Stimulated activated CD8-positive, alpha-beta memory T cell treated with anti-CD3 and anti-CD28 coated beads, Interleukin-4, amount 100 ng/mL, for 24 hours (primary cell): ENCODE measurements at regions not wholly inside any gene's neighbourhood (a gene's known extent, or its start where the extent isn't known, plus 50 kb on each side); places are given as distances from the start of the nearest gene placed in this dataset.
A peak's percentile ranks its signal among the peaks of the same experiment; 100 is the strongest.

Experiments used
- DNase-seq: peaks from one replicate; pipeline ENCODE4 v3.0.0-alpha.2; 2020; ENCODE audit warnings: low read depth

DNA sequence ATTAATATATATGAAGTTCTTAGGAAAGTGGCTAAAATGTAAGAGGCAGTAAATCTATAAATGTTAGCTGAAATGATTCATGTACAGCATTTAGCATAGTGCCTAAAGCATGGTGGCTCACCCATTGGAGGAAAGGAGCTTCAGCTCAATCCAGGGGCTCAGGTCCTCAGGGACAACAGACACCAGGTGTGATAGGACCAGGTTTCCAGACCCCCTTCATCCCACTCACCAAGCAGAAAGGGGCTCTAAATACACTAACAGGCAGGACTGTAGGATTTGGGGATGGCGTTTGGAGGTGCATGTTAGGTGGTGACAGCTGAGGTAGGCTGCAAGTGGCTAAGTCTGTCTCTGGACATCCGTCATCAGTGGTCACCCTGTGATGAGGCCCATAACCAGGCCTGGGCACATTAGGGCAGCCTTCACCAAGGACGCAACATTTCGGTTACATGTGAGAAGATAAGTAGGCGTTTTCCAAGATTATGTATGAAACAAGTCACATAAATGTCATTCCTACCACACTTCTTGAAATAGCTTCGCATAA, 233.1 kb downstream of the C1orf94 start:
- no peak for DNase-seq

DNA sequence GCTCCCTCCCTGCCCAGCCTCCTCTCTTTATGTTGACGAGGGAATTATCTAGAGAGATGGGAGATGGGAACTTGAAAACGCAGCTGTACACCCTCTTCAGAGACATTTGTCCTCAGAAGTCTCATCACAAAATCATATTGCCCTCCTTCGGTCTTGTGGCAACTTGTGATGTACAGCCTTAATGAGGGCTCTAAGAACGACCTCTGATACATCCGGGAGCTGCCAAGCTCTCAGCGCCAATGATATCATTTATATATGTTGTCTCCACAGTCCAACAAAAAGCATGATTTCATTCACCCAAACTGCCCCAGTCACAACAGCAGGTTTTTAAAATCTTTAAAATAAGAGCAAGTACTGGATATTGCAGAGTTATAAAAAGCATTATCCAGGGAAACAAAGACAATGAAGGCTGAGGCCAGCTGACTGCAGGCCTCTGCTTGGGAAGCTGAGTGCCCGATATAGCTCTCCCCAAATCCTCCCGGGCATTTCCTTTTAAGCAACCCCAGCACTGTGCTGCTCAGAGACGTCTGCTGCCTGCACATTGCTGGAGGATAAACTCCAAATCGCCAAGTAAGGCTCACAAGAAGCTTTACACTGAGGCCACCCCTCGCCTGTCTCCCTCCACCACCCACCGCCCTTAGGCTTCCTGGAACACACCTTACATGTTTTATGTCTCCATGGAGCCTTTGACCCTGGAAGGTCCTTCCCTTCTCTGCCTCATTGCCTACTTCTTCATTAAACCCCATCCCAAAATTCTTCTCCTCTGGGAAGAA, 236.1 kb downstream of the C1orf94 start:
- DNase-seq = no peak

DNA sequence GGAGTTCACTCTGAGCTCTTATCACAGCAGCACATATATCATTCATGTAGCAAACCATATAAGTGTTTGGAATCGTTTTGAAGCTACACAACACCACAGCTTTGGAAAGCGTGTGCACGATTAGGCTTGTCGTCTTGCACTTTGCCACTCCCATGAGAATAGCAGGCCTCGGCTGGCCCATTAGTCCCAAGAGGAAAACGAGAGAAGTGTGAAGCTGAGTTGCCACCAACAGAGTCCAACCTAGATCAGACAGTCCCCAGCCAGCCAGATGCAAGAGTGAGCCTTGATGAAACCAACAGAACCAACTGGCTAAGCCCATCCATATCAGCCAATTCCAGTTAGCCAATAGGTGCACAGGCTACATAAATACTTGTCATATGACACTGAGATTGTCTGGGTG, 238.4 kb downstream of the C1orf94 start:
- no peak for DNase-seq

DNA sequence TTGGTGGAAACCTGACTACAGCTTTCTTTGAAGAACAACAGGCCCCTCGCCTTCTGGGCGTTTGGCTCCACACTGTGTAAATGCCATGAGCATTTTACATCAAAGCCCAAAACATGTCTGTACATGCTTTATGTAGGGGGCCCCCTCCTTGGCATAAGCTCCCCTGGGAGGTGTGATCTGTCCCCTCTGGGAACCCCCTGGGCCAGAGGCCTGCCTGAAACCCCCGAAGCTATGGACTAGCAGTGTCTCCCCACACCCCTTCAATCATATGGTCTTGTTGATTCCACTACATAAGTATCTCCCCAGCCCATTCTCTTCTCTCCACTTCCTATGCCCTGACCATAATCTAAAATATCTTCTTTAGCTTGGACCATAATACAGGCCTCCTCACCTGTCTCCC, 241.5 kb downstream of the C1orf94 start:
- no peak for DNase-seq

DNA sequence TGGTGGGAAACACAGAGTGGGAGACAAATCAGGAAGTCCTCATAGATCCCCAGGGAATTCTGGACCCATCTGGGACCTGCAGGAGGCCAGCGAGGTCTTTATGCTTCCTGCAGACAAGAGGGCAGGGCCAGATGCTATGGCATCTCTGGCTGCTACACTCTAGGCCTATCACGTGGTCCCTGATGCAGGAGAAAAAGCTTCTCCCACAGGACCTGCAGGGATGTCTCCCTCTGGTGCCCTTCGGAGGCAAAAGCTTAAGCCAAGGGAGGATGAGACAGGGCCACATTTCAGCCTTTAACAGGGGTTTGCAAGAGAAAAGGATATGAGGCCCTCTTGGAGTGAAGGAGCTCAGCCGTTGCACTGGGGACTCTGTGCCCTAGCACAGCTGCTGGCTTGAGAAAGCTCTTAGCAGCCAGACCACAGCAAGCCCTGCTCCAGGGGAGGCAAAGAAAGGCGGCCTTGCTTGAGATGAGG, 243.0 kb downstream of the C1orf94 start:
- no peak for DNase-seq

DNA sequence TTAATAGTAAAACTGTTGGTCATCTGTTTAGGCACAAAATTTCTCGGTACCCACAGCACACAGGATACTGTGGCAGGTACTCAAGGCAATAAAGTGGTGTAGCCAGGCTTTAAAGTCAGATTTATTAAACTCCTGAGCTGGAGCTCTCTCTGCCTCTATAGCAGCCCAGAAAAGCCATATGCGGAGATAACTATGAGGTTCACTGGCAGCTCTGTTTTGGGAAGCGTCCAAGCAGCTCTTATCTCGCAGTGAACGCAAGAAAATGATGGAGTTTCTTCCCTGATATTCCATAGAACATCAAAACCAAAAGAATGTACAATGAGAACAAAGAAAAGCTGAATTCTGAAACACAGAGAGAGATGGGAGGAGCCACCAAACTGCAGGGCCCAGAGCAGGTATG, 248.3 kb downstream of the C1orf94 start:
- DNase-seq = no peak

DNA sequence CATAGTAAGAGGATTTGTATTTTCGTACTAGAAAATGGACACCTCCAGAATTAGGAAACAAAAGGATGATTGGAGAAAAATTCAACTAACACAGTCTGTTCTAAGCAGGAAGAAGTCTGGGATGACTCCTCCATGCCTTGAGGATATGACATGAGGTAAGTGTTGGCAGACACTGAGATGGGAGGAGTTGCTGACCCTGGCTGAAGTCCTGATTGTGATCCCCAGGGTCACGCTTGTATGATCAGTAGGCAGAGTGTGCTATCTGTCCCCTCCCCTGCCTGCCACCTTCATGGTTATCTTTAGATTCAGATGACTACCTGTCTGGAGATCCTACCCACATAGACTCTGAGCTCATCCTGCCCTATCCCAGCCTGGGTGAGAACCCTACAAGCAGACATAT, 249.1 kb downstream of the C1orf94 start:
- no peak for DNase-seq

DNA sequence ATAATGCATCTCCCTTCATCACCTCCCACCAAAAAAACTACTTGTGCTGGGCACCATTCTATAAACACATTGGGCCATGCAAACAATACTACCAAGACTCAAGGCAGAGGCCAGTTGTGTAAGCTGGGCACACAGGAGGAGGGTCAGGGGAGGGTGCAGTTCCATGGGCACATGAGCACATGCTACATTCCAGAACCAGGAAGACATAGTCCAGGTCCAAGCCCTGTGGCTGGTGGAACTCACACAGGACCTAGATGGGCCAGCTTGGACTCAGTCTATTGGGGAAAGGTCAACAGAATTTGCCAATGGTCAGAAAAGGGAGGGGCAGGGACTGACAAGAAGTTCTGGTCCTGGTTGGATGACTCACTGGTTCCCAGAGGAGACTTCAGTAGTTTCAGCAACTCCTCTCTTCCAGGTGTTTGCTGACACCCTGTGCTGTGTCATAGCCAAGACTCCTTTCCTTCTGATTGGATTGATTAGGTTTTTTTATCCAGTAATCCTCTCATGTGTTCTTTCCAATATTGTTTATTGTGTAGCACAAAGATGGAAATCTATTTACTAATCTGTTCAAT, 249.7 kb downstream of the C1orf94 start:
- no peak for DNase-seq

DNA sequence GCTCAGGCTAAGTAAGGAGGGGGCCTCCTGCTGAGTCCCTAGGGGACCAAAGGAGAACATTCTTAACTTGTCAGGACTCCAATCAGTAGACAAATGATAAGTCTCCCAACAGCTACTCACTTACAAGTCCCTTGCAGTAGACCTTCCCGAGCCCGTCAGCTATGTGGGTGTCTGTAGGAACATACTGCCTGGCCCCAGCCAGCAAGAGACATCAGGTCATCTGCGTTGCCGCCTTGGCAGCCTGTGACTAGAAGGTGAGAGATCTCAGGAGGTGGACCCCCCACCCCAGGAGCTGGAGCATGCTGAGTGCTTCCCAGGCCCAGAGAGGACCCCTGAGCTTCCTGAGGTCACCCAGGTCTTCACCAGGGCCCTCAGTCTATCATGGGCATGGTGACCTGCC, 250.5 kb downstream of the C1orf94 start:
- no peak for DNase-seq

DNA sequence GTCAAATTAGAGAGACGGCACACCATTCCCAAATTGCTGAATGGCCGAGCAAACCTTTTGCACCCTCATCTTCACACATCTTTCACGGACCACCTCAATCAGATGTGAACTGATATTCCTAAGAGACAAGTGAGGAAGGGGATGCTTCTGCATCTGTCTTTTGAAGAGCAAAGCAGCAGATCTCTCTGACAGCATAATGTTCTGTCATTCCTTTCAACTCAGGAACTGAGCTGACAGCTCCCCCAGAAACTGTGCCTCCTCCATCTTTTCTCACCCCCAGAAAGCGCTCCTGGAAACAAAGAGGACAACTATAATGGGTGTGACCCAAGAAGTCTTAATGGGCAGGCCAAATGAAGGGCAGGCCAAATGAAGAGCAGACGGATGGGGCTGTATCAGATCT, 256.4 kb downstream of the C1orf94 start:
- DNase-seq = no peak

DNA sequence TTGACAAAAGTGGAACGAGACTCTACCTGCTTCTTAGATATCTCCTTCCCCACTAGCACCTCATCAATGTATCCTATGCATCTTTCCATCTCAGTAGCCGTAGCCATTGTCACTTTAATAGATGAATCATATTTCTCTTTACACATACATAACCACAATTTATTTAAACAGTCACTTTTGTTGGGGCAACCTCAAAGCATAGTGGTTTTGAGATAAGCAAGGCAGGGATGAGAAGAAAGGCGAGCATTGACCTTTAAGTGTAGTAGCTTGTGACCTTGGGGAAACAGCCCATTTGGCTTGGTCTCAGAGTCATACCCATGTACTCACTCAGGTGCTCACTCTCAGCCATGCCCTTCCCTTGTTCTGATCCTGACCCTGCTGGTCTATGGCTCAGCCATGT, 260.1 kb downstream of the C1orf94 start:
- no peak for DNase-seq

DNA sequence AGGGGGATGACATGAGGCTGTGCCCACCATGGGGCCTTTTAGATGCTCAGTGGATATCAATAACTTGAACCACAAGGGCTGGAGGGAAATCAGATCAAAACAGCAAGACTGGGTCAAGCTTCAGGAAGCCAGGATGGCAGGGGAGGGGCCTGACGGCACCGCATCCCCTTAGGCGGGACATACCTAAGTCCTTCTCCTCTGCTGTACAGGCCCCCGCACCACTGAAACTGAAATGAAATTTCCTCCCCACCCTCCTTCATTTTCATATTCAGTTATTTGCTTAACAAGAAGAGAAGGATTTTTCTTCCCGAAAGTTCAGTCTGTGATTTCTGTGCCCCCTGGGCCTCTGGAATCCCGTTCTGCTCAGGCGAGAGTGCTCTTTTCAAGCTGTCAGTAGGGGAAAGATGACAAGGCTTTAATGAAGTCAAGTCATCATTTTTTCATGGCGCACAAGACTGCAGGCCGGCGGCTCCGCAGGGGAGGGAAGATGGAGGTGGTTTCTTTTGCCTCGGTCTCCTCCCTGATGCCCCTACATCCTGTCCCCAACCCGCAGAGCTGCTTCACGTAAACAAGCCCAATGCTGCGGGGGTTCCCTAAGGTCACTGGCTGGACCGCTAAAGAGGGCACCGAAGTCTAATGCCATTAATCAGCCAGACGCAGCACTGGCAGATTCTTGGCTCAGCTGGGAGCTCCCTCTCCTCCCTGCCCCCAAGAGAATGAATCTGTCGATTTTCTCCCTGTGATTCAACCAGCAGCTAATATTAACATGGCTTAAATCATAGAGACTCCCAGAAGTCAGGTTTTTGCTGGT, 264.8 kb downstream of the C1orf94 start:
- no peak for DNase-seq

DNA sequence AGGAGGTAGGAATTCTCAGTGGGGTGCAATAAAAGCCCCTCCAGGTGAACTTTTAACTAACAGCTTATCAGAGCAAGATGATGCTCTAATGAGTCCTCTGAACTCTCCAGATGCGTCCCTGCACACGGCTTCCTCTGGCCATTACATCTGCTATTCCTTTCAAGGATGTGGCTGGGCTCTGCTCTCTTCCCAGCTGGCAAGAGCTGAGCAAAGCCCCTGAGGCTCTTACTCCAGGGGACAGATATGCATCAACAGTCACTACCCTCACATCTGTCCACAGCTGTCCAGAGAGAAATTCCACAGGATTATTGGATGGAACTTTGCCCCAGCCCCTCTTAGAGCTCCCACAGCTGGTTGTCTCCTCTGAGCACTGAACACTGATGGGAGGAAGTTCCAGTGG, 267.8 kb downstream of the C1orf94 start:
- no peak for DNase-seq

DNA sequence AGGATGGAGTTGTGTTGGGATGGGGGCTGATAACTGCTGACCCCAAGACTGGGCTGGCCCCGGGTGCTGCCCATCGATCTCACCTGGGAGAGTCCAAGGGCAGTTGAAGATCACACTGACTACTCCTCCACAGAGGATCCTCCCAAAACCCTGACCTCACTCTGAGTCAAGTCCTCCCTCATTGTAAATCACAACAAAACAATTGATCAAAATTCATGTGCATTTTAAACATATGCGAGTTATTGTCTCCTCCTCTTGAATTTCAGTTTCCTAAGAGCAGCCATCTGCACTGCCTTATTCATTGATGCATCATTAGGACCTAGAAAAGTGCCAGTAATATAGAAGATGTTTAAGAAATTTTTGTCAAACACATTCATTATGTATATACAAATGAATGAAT, 273.6 kb downstream of the C1orf94 start:
- DNase-seq = no peak

DNA sequence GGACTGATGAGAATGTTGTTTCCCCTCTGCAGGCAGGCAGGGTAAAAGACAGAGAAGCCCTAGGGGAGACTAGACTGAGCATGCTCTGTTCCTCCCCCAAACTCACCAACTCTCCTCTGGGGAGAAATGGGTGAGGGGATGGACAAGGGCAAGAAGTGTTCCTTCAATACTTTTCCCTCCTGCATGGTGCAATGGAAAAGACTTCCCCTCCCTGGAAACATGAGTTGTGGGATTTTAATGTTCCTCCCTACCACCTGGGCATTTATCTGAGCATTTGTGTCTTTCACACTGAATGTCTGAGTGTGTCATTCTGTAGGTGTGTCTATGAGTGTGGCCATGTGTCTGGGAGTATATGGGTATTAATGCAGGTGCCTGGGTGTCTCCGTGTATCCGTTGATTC, 275.7 kb downstream of the C1orf94 start:
- DNase-seq = no peak

DNA sequence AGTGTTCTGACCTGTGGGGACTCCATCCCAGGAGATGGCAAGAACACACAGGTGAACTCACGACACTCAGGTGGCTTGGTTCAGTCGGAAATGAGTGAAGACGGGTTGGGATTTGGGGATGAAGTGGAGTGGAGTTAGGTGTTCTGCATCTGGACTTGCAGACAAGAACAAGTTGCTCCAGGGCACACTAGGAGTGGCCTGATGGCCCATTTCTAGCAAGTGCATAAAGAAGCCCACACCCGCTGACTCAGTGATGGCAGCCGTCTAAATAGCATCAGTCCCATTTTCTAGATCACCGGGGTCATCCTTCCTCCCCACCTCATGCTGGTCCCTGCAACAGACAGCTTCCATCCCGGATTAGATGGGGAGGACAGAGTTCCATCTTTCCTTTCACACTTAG, 278.4 kb downstream of the C1orf94 start:
- DNase-seq = no peak

DNA sequence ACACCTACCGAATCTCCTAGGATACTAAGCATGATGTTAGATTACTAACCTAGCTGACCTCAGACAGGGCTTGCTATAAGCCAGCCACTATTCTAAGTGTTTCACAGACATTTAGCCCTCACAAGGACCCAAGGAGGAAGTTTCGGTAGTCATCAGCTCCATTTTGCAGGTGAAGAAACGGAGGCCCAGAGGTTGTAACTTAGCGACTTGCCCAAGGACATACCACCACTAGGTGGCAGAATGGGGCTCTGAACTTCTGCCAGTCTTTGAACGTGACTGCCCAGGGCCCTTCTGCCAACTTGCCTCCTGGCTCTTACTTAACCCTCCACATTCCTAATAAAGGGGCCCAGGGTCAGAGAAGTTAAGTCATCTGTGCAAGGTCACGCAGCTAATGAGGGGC, 283.5 kb downstream of the C1orf94 start:
- peak; percentile 15 for DNase-seq

DNA sequence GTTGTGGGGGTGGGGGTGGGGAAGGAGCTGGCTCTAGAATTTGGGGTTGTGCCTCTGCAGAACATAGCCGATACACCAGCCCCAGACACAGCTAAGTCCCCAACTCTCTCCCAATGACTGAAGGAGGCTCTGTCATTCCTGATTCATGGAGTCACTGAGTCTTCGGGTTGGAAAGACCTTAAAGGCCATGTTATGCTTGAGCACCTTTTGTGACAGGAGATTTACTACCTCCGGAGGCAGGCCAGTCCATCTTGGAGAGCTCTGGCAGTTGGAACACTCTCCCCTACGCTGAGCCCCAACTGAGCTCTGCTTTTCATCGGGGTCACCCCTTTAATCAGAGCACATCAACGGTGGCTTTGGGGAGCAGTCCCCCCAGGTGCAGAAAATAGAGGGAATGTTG, 284.4 kb upstream of the GJB5 start:
- DNase-seq = no peak

DNA sequence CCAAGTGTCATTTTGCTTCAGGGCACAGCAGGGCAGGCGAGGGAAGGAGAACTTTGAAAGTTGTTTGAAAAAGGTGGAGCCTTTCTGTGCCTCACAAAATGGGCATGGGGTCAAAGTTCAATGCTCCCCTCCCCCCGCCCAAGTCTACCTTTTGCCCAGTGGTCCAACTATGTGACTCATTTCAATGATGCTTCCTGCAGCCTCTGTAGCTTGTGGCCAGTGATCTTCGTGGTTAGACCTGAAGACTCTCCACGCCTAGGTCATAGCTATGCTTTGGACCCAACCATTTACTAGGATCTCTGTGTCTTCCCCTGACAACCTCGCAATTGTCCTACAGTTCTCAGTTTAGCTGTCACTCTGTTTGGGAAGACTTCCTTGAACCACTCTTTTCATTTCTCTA, 280.3 kb upstream of the GJB5 start:
- DNase-seq = no peak

DNA sequence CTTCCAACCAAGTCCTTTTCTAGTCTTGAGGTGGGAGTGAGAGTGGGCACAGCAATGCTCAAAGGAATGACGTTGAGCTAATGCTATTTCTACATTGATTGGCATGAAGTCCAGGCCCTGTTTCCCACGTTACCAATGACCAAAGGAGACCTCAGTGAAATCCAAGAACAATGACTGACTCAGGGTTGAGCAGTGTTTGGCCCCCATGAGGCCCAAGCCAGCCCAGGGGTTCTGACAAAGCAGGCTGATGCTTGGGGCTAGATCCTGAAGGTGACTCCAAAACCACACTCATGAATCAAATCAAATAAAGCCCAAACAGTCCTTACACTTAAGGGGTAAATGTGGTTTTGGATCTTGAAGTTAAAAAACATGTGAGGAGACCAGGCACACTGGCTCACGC, 278.5 kb upstream of the GJB5 start:
- DNase-seq = no peak

DNA sequence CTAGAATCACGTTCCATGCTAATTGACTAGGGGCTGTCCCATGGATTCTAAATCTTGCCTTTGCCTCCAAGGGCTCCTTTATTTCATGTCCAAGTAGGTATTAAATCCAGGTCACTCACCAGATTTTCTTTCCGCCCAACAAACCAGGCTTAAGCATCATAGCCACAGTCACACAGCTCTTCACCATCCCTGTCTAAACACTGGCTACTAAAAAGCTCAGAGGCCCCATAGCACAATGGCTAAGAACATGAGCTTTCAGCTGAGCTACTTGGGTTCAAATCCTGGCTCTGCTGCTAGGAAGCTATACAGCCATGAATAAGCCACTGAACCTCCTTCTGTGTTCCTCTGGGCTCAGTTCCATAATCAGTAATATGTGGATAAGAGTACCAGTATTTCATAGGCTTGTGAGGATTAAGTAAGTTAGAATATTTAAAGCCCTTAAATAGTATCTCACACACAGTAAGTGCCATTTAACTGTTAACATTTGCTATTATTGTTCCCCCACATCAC, 277.2 kb upstream of the GJB5 start:
- no peak for DNase-seq

DNA sequence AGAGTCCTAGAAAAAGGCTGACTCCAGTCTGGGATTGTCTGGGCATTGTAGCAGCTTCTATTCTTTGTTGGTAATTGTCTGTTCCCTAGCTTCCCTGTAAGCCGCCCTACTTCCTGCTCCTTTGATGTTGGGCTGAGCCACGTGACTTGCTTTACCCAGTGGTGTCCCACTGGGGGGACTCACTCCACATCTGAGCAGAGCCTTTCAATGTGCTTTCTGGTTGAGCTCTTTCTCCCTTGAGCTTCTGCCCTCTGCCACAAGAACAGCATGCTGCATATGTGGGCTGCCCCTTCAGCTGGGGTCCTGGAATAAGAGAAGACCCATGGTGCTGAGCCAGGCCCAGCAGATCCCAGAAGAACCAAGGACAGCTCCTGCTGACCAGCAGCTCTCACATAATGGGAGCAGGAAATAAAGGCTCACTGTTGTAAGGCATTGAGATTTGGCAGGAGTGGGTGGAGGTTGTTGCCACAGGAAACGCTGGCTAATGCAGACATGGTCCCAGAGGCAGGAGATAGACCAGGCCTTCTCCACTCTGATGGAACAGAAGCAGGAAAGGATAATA, 276.3 kb upstream of the GJB5 start:
- DNase-seq = no peak
